ENCODE measurements at regions not wholly inside any gene's neighbourhood (a gene's known extent, or its start where the extent isn't known, plus 50 kb on each side); places are given as distances from the start of the nearest gene placed in this dataset.
A peak's percentile ranks its signal among the peaks of the same experiment; 100 is the strongest.
"Not testable (repeated sequence)": the region's sequence is repeated elsewhere in the genome, so short reads cannot be mapped to it uniquely, and the experiment has no call there.

DNA sequence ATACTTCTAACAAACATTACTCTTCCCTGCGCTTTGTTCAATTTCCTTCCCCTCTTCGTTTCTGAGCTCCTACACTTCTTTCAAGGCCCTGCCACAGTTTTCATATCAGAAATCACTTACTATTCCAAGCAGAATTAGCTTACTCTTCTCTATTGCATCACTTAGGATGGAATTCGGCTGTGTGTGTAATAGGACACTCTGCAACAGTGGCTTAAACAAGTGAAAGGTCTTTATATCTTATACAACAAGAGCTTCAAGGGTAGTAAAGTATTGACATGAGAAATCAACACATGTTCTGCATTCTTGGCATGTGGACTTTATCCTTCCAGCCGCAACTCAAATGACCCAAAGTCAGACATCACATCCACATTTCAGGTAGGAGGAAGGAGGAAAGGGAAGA lies 279.6 kb downstream of the PCDH20 start:
- no peak for DNase-seq

DNA sequence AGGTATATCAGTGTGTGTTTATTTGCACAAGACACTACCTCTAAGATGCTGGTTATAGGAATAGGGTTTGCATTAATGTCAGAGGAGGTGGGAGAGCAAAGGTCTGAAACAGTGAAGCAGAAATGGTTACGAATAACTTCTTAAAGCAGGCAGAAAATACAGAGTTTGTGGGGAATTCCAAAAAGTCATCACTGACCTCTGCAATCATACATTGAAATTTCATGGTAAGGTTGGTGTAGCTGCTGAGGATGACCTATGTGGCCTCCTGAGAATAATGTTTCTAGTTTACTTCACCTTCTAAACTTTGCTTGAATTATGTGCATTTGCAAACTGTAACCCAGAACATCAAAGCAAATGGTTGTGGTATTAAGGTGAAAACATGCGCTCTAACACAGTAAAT lies 280.1 kb downstream of the PCDH20 start:
- no peak for DNase-seq

DNA sequence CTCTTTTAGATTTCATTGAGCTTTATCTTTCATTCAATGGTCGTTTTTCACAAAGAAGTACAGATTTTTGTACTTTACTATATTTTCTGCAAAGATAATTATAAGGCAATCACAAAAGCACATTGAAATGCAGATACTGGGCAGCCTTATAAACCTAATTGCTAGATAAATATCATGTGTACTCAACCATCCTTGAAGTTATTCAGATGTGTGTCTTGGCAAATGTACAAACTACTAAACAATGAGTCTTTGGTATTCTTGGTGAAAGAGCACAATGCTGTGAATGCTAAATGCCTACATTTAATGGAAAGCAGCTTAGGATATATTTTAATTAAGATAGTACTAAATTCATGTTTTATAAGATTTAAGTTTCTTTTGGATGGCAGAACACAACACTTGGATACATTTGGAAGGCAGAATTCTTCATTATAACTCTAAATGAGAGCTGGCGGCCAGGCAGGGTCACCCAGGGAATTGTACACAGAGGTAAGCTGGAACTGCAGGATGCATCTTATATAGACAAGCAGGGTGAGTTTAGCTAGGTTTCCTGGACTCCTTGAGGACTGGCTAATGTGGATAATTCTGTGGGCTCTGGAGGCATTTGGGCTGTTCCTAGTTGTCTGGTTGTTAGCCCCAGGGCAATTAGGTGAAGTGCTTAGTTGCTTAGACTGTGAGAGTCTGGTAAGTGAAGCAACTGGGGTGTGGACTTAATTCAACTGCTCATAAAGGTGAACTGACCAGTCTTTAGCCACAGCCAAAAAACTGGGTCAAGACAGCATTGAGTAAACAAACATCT lies 286.6 kb downstream of the PCDH20 start:
- peak; percentile 8 for DNase-seq

DNA sequence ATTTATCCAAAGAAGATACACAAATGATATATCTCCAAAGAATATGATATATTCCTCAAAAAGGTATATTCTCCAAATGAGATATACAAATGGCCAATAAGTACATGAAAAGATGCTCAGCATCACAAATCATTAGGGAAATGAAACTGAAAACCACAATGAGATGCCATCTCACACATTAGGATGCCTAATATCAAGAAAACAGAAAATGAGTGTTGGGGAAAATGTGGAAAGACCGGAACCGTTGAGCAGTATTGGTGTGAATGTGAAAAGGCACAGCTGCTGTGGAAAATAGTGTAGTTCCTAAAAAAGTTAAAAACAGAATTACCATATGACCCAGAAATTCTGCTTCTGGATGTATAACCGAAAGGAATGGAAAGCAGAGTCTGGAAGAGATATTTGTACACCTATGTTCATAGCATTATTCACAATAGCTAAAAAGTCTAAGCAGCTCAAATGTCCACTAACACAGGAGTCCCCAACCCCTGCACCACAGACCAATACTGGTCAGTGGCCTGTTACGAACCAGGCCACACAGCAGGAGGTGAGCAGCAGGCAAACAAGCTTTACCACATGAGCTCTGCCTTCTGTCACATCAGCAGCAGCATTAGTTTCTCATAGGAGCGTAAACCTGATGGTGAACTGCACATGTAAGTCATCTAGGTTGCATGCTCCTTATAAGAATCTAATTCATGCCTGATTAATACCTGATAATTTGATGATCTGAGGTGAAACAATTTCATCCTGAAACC lies 291.9 kb downstream of the PCDH20 start:
- peak; percentile 8 for DNase-seq

DNA sequence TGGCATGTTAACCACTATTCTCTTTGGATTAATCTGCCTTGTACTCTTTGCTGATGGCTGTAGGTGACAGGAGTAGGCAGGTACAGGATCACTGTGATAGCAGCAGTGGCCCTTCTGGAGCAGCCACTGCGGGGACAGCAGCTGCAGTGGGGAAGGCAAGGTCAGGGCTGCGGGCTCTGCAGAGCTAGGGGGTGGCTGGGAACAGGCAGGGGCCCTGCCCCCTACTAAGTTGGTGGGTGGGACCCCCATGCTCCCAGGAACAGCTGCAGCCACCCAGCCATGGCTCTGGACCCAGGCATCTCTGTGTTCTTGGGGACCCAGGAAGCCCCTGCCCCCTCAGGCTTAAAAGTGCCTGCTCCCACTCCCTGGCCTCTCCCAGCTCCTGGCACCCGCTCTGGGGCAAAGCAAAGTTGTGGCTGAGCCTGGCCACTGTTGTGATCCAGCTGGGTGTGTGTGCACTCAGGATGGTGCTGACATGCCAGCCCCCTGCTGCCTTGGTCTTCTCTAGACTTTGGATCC lies 302.4 kb downstream of the PCDH20 start:
- no peak for DNase-seq

DNA sequence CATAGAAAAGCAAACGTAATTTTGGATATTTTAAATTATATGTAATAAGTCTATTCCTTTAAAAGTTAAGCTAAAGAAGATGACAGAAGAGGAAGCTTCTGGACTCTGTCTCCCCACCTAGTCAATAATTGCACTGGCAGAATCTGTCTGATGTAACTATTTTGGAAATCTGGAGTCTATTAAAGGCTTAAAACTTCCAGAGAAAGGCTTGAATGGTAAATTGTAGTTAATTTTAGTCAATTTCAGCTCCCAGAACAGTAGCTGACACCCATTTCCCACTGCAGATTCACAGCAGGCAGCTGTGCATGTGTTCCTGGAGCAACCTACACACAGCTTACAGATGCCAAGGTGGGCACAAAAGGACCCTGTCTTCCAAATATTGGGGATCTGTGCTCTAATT lies 304.1 kb downstream of the PCDH20 start:
- no peak for DNase-seq

DNA sequence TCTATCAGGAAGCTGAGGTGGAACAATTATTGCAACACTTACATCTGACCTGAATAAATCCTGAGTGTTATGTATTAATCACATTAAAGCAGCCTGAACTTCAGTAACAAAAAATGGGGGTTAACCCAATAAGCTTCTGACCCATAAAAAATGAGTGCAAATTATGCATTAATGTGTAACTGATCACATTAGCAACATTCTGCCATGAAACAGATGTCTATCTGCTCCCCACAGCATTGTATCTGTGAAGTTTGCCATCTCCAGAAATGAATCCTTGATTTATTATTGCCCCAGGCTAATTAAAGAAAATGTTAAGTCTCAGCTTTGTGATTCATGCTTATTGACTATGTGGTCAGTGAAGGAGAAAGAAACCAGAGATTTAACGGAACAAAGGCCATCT lies 304.9 kb downstream of the PCDH20 start:
- no peak for DNase-seq

DNA sequence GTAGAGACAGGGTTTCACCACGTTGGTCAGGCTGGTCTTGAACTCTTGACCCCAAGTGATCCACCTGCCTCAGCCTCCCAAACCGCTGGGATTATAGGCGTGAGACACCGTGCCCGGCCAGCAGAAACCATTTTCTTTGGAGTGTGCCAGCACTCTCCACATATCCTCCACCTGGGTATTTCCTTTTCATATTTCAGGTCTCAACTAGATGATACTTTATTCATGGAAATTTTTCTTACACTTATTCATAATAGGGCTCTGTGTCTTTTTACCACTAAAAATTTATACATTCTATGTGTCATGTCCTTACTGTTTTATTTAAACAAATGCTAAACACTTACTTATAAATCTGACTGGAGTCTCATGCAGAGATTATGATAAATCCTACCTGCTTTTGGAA lies 305.9 kb downstream of the PCDH20 start:
- DNase-seq = no peak

DNA sequence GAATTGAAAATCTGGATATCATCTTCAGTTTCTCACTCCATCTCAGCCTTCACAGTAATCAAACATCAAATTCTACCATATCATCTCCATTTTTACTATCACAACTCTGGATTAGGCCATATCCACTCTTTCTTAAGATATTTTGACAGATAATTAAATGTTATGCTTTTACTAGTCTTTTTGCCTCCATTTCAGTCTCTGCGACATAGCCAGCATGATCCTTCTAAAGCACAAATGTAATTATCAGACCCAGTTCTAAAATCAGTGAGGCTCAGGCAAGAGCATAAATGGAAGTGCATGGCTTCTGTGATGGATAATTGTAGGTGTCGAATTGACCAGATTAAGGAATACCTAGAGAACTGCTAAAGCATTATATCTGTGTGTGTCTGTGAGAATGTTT lies 307.7 kb downstream of the PCDH20 start:
- no peak for DNase-seq

DNA sequence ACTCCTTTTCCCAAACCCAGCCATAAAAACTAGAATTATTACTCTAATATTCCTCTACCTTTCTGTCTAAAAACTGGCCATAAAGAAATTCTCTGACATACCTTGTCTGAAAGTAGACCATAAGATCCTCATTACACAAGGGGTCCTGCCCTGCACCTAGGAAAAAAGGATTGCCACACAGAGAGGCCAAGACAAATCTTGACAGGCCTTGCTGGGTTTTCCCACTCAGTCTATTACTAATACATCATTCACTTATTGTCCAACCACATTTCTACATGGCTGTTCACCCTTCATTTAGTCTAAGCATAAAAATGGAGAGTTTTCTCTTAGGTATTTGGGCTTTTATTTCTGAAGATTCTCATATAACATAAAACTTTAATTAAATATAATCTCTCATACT lies 319.8 kb downstream of the PCDH20 start:
- no peak for DNase-seq

DNA sequence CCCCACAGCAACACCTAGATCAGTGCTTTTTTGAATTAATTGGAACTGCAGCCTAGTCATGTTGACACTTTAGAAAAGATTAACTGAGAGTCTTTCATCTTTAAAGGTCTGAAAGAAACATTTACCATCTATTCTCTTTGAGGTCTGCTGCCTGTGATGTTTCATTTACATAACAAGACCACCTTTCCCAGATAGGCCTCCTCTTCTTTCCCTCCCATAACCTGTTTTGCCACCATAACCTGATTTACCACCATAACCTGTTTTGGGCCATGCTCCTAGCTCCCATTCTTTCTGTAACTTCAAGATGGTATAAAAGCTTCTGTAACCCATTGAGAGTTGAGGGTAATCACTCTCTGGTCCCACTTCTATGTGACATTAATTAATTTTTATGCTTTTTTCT lies 320.8 kb downstream of the PCDH20 start:
- DNase-seq = no peak

DNA sequence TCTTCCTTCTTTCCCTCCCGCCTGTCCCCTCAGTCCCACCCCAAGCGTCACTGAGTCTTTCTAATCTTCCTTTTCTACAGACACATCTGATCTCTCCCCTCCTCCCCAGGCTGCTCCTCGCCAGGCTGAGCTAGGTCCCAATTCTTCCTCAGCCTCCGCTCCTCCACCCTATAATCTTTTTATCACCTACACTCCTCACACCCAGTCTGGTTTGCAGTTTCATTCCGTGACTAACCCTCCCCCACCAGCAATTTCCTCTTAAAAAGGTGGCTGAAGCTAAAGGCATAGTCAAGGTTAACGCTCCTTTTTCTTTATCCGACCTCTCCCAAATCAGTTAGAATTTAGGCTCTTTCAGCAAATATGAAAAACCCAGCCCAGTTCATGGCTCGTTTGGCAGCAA lies 325.8 kb downstream of the PCDH20 start:
- DNase-seq = not testable (repeated sequence)

DNA sequence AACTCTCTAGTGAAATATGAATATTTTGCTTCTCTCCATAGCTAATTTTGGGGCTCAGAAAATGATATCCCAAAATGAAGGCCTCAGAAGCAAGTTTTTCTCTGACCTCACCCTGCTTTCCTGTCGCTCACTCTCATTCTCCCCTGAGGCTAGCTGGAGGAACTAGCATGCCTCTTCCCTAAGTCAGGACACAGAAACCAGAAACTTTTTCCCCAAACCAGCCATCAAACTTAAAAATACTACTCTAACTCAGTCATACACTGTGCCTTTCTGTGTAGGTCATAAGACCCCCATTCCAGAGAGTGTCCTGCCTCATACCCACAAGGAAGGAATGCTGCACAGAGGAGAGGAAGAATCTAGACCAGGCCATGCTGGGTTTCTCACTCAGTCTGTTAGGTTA lies 329.6 kb downstream of the PCDH20 start:
- no peak for DNase-seq

DNA sequence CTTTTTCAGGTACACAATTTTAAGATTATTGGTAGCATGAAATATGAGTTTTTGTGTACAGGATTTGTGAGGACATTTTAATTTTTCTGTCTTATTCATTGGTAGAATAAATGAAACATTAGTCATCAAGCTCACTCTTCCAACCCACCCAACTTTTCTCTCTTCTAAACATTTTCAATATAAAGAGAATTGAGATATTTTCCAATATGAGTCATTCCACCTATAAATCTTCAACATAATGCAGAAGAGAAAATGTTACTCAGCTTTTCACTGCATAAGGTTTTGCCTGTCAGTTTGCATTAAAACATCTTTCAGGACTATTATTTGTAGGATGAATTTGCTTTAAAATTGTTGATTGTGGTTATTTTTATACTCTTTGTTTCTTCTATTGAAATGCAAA lies 330.7 kb downstream of the PCDH20 start:
- no peak for DNase-seq

DNA sequence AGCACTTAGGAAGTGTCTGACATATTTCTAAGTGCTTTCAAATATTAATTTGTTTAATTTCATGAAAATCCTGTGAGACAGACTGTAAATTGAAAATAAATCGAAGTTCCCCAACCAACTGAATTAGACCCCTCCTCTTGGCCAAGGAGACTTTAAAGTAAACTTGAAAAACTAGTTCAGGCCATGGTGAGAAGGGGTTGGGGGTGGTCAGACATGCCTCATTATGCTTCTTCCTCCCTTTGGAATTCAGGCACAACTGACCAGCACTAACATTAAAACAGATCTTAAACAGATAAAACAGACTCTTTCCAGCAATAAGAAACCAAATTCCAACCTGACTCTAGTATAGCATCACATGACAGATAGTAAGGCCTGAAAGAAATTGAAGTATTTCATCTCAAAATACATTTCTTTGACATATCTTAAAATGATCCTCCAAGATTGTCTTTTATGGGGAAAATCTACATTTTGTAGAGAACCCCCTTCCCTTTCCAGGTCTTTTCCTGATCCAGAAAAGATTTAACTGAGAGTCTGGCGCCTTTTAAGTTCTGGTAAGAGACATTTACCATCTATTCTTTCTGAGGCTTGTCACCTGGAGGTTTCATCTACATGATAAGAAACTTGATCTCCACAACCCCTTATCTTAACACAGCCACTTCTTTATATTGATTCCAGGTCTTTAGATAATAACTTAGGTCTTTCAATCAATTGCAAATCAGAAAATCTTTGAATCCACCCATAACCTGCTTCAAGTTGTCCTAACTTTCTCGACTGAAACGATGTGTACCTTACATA lies 336.5 kb downstream of the PCDH20 start:
- no peak for DNase-seq

DNA sequence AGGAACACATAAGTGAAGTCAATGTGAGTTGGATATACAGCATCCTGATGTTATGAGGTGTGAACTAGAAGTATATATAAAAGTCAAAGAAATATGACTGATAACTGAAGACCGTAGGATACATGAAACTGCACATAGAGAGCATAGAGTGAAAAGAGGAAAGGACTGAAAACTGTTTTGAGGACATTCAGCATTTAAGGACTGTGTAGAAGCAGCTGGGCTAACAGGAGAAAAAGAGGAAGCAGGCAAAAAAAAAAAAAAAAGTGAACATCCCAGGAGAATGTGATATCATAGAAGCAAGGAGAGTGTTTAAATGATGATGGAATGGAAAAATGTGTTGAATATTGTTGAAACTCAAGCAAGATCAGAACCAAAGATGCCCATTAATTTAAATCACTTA lies 363.5 kb downstream of the PCDH20 start:
- no peak for DNase-seq

DNA sequence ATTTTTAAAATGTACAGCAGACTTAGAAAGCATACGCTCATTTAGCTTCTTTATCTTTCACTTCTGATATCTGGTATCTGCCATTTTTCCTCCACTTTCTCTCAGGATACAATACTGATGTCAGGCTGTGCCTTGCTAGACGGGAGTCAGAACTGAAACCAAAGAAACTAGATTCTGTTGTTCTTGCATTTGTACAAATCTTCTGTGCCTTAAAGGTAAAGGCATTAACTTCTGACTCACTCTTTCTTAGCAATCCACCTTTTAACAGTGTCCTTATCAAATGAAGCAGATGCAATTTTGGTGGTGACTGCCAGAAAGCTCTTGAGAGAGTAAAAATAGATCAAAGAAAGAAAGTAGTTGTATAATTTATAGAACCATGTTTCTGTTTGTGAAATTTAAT lies 370.4 kb downstream of the PCDH20 start:
- no peak for DNase-seq

DNA sequence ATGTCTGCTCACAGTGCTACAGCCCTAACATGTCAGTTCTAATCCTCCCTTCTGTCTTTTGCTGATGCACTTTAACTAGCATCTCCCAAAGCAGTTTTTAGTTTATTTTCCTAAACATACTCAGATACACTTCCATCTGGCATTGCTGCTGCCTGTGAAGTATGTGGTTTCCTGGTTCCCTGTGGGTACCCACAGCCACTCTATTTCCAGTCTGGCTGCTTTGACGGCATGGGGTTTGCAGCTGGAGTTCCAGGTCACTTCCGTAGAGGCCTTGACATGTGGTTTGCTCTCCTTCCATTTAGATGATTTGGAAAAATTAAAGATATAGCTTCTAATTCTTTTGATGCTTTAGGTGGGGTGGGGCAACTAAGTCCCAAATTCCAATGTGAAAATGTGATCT lies 375.5 kb downstream of the PCDH20 start:
- no peak for DNase-seq

DNA sequence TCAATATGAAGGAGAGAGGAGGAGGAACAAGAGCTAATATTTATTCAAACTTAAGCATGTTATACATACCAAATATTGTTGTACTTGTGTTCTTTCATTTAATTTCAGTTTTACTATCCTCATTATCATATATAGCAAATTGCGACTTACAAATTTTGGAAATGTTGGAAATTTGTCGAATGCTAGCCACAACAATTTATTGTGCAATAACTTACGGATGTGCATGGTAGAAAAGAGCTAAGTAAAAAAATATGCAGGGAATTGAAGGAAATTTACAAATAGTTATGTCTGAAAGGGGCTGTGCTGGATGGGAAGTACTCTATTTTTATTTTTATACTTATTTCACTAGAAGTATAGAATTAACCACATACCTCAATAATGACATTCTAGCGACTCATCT lies 376.3 kb downstream of the PCDH20 start:
- no peak for DNase-seq

DNA sequence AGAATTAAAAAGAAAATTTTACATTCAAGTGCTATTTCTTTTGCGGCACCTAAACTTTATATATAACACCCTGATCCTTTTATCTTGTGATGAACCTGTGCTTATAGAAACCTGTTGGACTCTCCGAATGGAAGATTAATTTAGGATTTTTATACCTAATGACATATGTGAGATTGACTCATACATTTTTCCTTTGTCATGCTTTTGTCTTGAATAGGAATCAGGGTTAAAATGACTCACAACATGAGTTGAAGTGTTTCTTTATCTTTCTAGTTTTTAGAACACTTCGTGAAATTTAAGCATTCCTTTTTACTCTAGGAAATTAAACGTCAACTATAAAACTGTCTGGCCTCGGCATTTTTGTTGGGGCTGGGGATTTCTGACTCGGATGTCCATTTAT lies 378.9 kb downstream of the PCDH20 start:
- DNase-seq = no peak

DNA sequence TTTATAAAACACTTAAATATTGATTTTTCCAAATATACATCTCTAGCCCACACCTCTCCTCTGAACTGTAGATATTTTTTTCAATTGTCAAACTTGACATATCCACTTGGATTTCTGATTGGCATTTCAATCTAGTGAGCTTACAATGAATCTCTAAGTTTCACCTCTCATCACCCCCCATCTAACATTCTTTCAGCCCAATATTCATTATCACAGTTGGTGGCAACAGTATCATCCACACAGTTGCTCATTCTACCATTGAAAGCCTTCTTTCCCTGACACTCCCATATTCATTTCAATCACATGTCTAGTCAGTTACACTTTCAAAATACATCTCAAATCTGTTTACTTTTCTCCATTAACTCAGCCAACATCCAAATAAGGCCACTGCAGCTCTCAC lies 385.2 kb downstream of the PCDH20 start:
- DNase-seq = no peak

DNA sequence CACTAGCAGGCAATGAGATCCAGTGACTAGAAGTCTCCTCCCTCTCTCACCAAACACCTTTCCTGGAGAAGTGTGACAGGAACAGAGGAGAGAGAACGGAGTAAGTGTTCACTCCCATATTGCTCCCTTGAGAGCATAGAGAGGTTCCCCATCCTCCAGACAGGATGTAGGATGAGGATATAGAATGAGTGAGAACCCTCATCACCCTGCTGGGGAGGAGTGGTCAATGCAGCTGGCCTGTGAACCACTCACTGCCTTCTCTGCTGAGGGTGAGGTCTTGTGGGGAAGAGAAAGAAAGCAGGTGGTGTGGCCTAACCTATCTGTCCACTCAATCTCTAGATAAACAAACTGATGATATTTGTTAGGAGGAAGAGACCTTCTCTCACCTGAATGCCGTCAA lies 386.6 kb downstream of the PCDH20 start:
- DNase-seq = peak; percentile 4

DNA sequence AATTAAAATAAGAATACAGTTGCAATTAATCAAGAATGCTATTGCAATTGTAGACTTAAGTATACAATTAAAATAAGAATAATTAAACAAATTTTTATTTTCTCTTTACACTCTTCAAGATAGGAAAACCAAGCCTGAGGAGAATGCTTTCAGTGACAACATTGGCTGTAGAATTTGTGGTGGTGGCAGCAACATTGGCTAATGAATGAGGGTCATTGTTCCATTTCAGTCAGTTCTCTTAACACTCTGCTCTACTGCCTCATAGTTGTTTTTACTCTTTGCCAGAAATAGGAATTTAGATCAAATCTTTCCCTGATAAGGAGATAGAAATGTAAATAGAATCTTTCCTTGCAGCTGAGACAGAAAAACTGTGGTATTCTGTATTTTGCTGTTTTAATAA lies 391.6 kb downstream of the PCDH20 start:
- DNase-seq = no peak

DNA sequence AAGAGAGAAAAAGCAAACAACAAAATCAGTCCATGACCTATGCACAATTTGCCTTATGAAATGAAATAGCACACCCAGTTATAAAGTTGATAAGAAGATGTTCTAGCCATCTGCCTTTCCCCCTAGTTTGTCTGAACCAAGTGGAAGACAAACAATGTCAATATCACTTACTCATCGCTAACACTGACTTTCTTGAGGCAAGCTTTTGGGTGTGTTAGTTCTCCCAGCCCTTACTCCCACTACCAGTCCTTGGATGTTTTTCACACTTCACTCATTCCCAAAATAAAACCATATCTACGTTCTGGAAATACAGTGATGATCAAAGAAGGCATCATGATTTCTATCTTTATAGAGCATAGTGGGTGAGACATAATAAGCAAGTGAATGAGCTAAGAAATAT lies 393.8 kb downstream of the PCDH20 start:
- DNase-seq = no peak

Data from NCI-H146 (cell line).